ENCODE measurements at regions not wholly inside any gene's neighbourhood (a gene's known extent, or its start where the extent isn't known, plus 50 kb on each side); places are given as distances from the start of the nearest gene placed in this dataset.
"Not testable (repeated sequence)": the region's sequence is repeated elsewhere in the genome, so short reads cannot be mapped to it uniquely, and the experiment has no call there.

DNA sequence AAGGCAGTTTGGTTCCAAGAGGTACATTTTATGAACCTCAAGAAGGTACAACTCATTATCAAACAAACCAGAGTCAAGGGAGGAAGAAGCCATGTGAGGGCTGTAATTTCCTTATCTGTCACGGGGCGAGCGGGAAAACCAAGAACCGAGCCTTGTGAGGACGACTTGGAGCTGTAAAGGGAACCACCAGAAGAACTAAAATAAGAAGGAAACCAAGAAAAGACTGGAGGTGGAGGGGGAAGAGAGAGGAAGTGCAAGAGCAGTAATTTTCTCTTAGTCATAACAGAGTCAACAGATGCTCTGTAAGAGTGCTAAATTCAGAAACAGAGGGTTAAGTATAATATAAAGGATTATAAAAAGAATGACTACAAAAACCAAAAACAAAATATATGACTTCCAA lies 127.1 kb downstream of the DIRAS2 start:
- in situ Hi-C loops (cut with HindIII; ENCODE audit: low sequenced_read_pairs): no loop called here

- in situ Hi-C loops (cut with HindIII; ENCODE audit: low sequenced_read_pairs): no loop called here
These were observed 125.5 kb downstream of the DIRAS2 start for GRCh38 chr9:90517103-90517502.

DNA sequence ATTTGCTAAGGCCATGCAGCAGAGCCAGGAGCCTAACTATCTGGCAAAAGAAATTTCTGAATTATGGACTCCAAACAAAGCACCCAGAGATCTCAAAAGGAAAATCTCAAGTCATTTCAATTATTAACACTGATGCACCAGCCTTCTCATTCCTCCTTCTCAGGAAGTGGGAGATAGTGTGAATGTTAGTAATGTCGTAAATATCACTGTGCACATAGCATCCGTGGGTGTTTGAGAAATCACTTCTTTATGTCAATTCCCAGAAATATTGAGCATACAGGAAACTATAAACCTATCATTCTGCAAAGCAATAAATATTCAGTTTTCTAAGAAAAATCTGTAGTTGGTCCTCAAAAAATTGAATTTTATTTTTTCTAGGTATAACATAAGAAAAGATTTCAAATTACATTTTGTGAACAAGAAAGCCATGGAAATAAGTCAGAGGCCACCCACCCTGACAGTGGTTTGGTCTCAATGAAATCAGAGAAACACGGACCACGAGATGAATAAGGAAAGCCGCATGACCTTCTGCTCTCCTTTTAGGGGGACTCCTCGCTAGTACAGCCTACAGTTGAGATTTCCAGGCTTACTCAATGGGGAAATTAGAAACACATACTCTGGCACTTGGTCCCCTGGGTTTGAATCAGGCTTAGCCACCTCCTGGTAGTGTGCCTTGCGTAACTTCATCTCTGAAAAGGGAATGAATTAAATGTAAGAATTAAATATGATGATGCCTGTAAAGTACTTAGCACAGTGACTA lies 120.6 kb downstream of the DIRAS2 start:
- in situ Hi-C loops (cut with HindIII; ENCODE audit: low sequenced_read_pairs): no loop called here

- in situ Hi-C loops (cut with HindIII; ENCODE audit: low sequenced_read_pairs): no loop called here
These were observed 118.7 kb downstream of the DIRAS2 start for GRCh38 chr9:90523958-90524357.

DNA sequence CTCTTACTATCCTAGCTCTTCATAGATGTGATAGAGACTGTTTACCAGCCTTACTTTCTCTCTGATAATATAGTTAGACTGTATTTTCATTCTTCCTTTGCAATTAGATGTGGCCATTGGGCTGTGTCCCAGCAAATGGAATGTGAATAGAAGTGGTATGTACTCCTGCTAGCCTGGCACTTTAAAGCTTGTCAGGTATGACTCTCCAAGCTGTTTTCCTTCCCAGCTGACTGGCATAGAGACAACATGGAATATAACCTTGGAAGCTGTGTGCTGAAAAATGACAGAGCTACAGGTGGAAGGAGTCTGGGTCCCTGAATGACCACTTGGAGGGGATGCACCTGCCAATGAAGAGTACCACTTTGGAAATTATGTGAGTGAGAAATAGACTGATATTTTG lies 116.2 kb downstream of the DIRAS2 start:
- in situ Hi-C loops (cut with HindIII; ENCODE audit: low sequenced_read_pairs): no loop called here

- in situ Hi-C loops (cut with HindIII; ENCODE audit: low sequenced_read_pairs): not testable (repeated sequence)
These were observed 106.5 kb downstream of the DIRAS2 start for GRCh38 chr9:90536094-90536493.

- in situ Hi-C loops (cut with HindIII; ENCODE audit: low sequenced_read_pairs): no loop called here
These were observed 104.1 kb downstream of the DIRAS2 start for GRCh38 chr9:90538566-90538965.

GRCh38 chr9:90539286-90539685 lies 103.3 kb downstream of the DIRAS2 start:
- in situ Hi-C loops (cut with HindIII; ENCODE audit: low sequenced_read_pairs): no loop called here

GRCh38 chr9:90540734-90541133 lies 101.9 kb downstream of the DIRAS2 start:
- in situ Hi-C loops (cut with HindIII; ENCODE audit: low sequenced_read_pairs): no loop called here

DNA sequence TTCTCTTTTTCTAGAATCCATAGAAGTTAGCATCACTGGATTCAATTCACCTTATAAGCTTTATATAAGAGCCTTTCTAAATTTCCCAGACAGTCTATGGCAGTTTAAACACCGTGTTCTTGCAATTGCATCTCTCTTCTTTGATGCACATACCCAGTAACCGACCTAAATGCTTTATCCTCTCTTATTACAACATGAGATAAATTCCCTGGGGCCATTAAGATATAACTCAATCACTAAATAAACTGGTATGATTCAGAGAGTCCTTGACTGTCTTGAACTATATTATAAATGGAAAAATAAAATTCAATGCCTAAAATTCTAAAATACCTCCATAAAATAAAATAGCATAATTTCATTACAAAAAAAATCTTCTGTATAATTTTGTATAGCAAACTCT lies 98.1 kb downstream of the DIRAS2 start:
- in situ Hi-C loops (cut with HindIII; ENCODE audit: low sequenced_read_pairs): no loop called here

- in situ Hi-C loops (cut with HindIII; ENCODE audit: low sequenced_read_pairs): no loop called here
These were observed 96.4 kb downstream of the DIRAS2 start for GRCh38 chr9:90546200-90546599.

GRCh38 chr9:90547896-90548295 lies 94.7 kb downstream of the DIRAS2 start:
- in situ Hi-C loops (cut with HindIII; ENCODE audit: low sequenced_read_pairs): no loop called here

DNA sequence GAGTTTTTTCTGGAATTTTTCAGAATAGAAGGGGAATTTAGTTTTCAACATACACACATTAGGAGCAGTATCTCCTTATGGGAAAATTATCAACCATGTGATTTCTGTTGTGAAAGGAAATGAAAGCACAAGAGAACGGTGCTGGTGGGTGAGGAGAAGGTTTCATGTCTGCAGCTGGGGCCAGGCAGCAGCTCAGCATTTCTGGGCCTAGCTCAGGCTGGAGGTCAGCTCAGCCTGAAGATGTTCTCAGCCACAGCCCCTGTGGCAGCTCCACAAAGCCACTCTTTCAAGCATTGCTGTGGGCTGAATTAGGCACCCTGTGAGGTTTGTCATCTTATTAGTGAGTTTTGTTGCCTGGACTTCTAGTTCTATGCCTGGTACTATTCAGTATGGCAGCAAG lies 90.3 kb downstream of the DIRAS2 start:
- in situ Hi-C loops (cut with HindIII; ENCODE audit: low sequenced_read_pairs): no loop called here

- in situ Hi-C loops (cut with HindIII; ENCODE audit: low sequenced_read_pairs): no loop called here
These were observed 87.1 kb downstream of the DIRAS2 start for GRCh38 chr9:90555351-90556057.

DNA sequence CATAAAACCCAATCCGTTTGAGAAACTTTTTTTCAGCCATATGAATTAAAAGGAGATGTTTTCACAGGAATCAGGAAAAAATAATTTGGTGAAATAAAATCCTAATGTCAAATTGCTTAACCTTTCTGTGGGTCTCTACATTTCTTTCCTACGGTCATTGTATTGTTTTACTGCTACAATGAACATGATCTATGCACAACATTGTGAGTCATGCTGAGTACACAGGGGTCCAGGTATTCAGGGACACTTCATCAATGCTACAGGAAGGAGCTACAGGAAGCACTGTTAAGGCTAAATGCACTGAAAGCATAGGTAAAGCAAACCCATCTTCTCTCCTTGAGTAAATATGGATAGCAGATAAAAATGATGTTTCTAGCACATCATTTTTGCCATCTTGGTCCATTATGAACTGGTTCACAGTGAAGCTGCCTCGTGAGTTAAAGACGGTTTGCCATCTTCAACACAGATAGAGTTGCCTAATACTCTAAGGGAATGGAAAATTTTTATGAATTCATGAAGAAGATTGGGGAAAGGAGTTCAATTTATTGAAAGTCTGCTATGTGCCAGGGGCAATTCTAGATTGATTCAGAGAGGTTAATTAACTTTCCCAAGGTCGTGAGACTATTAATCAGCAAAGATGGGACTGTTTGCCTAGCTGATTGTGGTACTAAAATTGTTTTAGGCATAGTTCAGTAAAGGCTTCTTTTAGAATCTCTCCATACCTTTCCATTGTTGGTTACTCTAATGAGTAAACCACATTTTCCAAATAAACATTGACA lies 85.5 kb downstream of the DIRAS2 start:
- in situ Hi-C loops (cut with HindIII; ENCODE audit: low sequenced_read_pairs): no loop called here

GRCh38 chr9:90559075-90560073 lies 83.2 kb downstream of the DIRAS2 start:
- in situ Hi-C loops (cut with HindIII; ENCODE audit: low sequenced_read_pairs): no loop called here

Measured in DLD1 (cell line).